ENCODE measurements at regions not wholly inside any gene's neighbourhood (a gene's known extent, or its start where the extent isn't known, plus 50 kb on each side); places are given as distances from the start of the nearest gene placed in this dataset.

GRCh38 chr2:120973196-120973595 lies 237.5 kb downstream of the GLI2 start:
- TF ChIP-seq CTCF (IDR thresholded peaks at IDR 0.05) (no peak), POLR2AphosphoS5 (IDR thresholded peaks at IDR 0.05) (no peak), POLR2A (IDR thresholded peaks at IDR 0.05) (no peak), EP300 (IDR thresholded peaks at IDR 0.05) (no peak)

Measured in upper lobe of left lung (tissue), 4 donors.